DOHH2 (cell line): ENCODE measurements at regions not wholly inside any gene's neighbourhood (a gene's known extent, or its start where the extent isn't known, plus 50 kb on each side); places are given as distances from the start of the nearest gene placed in this dataset.

Source experiments
- H3F3A ChIP-seq: fragments of 200-600 bp; sonication (generic), shearing (Covaris generic); 2 replicates; pipeline ENCODE4 v1.6.0; 2016; ENCODE audit warnings: antibody characterized with exemption, mild to moderate bottlenecking; ENCODE audit not compliant: control insufficient read depth, insufficient read depth
- H3K27ac ChIP-seq: fragments of 200-600 bp; sonication (generic); 2 replicates; pipeline ENCODE4 v1.5.1; 2014; ENCODE audit warnings: low read depth, mild to moderate bottlenecking, low read length, moderate library complexity
- H3K27me3 ChIP-seq: fragments of 200-600 bp; sonication (generic); 2 replicates; pipeline ENCODE4 v1.6.1; 2014; ENCODE audit warnings: mild to moderate bottlenecking, low read length, mixed read lengths; ENCODE audit not compliant: control insufficient read depth
- H3K36me3 ChIP-seq: fragments of 200-600 bp; sonication (generic); 2 replicates; pipeline ENCODE4 v1.6.1; 2014; ENCODE audit warnings: mild to moderate bottlenecking, low read length, moderate library complexity, mixed read lengths; ENCODE audit not compliant: control insufficient read depth
- H3K4me1 ChIP-seq: fragments of 200-600 bp; sonication (generic); 2 replicates; pipeline ENCODE4 v1.6.1; 2014; ENCODE audit warnings: mild to moderate bottlenecking, low read length, mixed read lengths; ENCODE audit not compliant: control insufficient read depth
- H3K4me2 ChIP-seq: fragments of 200-600 bp; sonication (generic); 2 replicates; pipeline ENCODE4 v1.6.0; 2014; ENCODE audit warnings: mild to moderate bottlenecking, low read length, moderate library complexity
- H3K4me3 ChIP-seq: fragments of 200-600 bp; sonication (generic); 2 replicates; pipeline ENCODE4 v1.5.1; 2014; ENCODE audit warnings: mild to moderate bottlenecking, low read length, mixed read lengths
- H3K79me2 ChIP-seq: fragments of 200-600 bp; sonication (generic); 2 replicates; pipeline ENCODE4 v1.6.1; 2014; ENCODE audit warnings: mild to moderate bottlenecking, low read length, mixed read lengths; ENCODE audit not compliant: control insufficient read depth
- H3K9me2 ChIP-seq: fragments of 200-600 bp; sonication (generic); replicated peaks from 2 replicates; pipeline ENCODE4 v1.6.1; 2014; ENCODE audit warnings: mild to moderate bottlenecking, low read length, mixed read lengths; ENCODE audit not compliant: control insufficient read depth
- H3K9me3 ChIP-seq: fragments of 200-600 bp; sonication (generic); 2 replicates; pipeline ENCODE4 v1.6.1; 2014; ENCODE audit warnings: antibody characterized with exemption, low read length, mixed read lengths; ENCODE audit not compliant: control insufficient read depth, insufficient read depth
- H4K20me1 ChIP-seq: fragments of 200-600 bp; sonication (generic); 2 replicates; pipeline ENCODE4 v1.6.0; 2014; ENCODE audit warnings: low read depth, mild to moderate bottlenecking, antibody characterized with exemption, low read length, moderate library complexity; ENCODE audit not compliant: control insufficient read depth, insufficient read depth
- EZH2phosphoT487 ChIP-seq: fragments of 200-600 bp; sonication (generic); IDR thresholded peaks from 2 replicates; pipeline ENCODE4 v1.6.1; 2017; ENCODE audit warnings: borderline replicate concordance, mild to moderate bottlenecking, antibody characterized with exemption, low read length, moderate library complexity, mixed read lengths
- TF ChIP-seq, protein P1 (sequence below): fragments of 200-600 bp; sonication (generic); IDR thresholded peaks from one replicate; pipeline ENCODE4 v1.5.1; 2014; ENCODE audit warnings: antibody characterized with exemption, mild to moderate bottlenecking, low read depth, low read length; ENCODE audit not compliant: poor library complexity, severe bottlenecking

- H3K4me2 ChIP-seq: no peak overlapping the region
- no peaks in the 10 kb centered on the region for H3K27me3 ChIP-seq
- H3K9me2 ChIP-seq: no peaks in the 10 kb centered on the region
- H3K4me1 ChIP-seq: no peaks in the 10 kb centered on the region
- no peak for TF ChIP-seq EZH2phosphoT487
- TF ChIP-seq, protein P1, sequence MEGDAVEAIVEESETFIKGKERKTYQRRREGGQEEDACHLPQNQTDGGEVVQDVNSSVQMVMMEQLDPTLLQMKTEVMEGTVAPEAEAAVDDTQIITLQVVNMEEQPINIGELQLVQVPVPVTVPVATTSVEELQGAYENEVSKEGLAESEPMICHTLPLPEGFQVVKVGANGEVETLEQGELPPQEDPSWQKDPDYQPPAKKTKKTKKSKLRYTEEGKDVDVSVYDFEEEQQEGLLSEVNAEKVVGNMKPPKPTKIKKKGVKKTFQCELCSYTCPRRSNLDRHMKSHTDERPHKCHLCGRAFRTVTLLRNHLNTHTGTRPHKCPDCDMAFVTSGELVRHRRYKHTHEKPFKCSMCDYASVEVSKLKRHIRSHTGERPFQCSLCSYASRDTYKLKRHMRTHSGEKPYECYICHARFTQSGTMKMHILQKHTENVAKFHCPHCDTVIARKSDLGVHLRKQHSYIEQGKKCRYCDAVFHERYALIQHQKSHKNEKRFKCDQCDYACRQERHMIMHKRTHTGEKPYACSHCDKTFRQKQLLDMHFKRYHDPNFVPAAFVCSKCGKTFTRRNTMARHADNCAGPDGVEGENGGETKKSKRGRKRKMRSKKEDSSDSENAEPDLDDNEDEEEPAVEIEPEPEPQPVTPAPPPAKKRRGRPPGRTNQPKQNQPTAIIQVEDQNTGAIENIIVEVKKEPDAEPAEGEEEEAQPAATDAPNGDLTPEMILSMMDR: no peak
- H3K79me2 ChIP-seq: no peaks in the 10 kb centered on the region
- H3K27ac ChIP-seq: no peak overlapping the region
- H3K9me3 ChIP-seq: no peaks in the 10 kb centered on the region; the same call in 1 of the 2 replicates
- no peaks in the 10 kb centered on the region for H3K36me3 ChIP-seq
- no peak overlapping the region for H3K4me3 ChIP-seq
- H3F3A ChIP-seq: no peaks in the 10 kb centered on the region
- H4K20me1 ChIP-seq: no peaks in the 10 kb centered on the region
Measured at GRCh38 chr22:27283240-27283639, 518.3 kb downstream of the MN1 start.

DNA sequence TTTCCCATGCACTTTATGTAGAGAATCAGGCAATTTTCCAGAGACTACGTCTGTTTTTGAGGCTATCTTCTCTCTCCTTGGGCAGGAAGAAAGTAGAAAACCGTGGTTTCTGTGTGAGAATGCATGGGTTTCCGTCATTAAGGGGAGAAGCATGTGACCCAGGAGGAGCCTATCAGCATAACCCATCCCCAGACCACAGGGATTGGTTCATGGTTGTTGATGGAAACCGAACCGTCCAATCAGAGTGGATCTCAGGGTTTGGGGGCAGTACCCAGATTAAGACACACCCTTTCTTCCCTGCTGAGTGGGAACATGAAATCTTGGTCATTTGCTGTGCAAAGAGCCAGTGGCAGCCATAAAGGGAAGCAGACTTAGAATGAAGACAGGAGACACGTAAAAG, 517.8 kb downstream of the MN1 start:
- H3K27ac ChIP-seq: no peak overlapping the region
- H4K20me1 ChIP-seq: no peaks in the 10 kb centered on the region
- H3K36me3 ChIP-seq: no peaks in the 10 kb centered on the region
- no peaks in the 10 kb centered on the region for H3K4me1 ChIP-seq
- H3K4me3 ChIP-seq: no peak overlapping the region
- TF ChIP-seq, protein P1: no peak
- TF ChIP-seq EZH2phosphoT487: no peak
- no peaks in the 10 kb centered on the region for H3K27me3 ChIP-seq
- no peak overlapping the region for H3K4me2 ChIP-seq
- H3K9me2 ChIP-seq: no peaks in the 10 kb centered on the region
- no peaks in the 10 kb centered on the region for H3K79me2 ChIP-seq
- no peaks in the 10 kb centered on the region; the same call in 1 of the 2 replicates for H3K9me3 ChIP-seq
- no peaks in the 10 kb centered on the region for H3F3A ChIP-seq

DNA sequence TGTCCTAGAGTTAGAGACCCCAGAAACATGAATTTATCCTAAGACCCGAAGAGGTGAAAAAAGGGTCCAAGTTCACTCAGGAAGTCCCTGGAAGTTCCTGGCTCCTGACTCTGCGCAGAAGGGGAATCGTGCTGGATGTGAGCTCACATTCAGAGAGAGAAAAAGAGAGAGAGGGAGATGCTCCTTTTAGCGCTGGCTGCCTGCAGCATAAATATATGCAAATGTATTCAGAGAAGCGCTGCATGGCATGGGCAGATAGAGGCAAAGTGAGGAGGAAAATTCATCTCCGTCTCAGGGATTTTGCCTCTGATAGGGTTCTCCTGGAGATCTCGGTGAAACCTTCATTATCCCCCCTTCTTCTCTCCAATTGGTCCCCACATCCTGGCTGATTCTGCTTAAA, 517.2 kb downstream of the MN1 start:
- Histone ChIP-seq H3K4me1 (no peaks in the 10 kb centered on the region), H3K9me2 (no peaks in the 10 kb centered on the region), H3K27ac (no peak overlapping the region), H4K20me1 (no peaks in the 10 kb centered on the region), H3K36me3 (no peaks in the 10 kb centered on the region), H3K4me3 (no peak overlapping the region), H3F3A (no peaks in the 10 kb centered on the region), H3K27me3 (no peaks in the 10 kb centered on the region), H3K9me3 (no peaks in the 10 kb centered on the region; the same call in 1 of the 2 replicates), H3K79me2 (no peaks in the 10 kb centered on the region), H3K4me2 (no peak overlapping the region)
- TF ChIP-seq, protein P1: no peak
- TF ChIP-seq EZH2phosphoT487: no peak
